NCI-H345 (cell line): ENCODE measurements at regions not wholly inside any gene's neighbourhood (a gene's known extent, or its start where the extent isn't known, plus 50 kb on each side); places are given as distances from the start of the nearest gene placed in this dataset.
"Not testable (repeated sequence)": the region's sequence is repeated elsewhere in the genome, so short reads cannot be mapped to it uniquely, and the experiment has no call there.

Experiments
- DNase-seq: peaks from one replicate; lab custom pipeline; 2025; lab: John Stamatoyannopoulos, UW

DNA sequence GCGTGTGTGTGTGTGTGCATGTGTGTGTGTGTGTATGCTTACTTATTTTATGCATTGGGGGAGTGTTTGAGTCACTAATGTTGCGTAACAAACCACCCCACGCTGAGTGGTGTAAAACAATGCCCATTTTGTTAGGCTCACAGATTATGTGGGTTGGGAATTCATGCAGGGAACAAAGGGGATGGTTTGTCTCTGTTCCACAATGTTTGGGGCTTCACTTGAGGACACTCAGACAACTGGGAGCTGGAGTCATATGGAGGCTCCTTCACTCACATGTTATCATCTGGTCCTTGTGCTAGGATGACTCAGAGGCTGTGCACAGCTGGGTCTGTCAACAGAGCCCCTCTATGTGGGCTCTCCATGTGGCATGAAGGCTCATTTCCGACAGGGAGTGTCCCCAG, 51.3 kb upstream of the LARGE1 start:
- peak; percentile 6 for DNase-seq

DNA sequence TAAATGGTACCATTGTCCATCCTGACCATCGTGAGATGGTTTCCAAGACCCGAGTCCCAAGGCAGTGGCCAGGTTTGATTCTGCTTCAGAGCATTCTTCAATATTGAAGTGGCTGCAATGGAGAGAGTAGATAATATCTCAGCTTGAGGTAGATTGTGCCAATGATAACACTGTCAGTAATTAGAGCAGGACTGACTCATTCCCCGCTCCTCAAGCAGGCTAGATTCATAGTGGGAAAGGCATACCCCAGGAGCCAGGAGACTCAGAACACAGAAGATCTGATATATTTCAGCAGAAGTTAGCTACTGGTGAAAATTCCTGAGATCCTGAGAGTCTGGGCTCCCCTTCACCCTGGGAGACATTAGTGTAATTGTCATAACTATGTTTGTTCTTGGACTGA, 55.6 kb upstream of the LARGE1 start:
- no peak for DNase-seq

DNA sequence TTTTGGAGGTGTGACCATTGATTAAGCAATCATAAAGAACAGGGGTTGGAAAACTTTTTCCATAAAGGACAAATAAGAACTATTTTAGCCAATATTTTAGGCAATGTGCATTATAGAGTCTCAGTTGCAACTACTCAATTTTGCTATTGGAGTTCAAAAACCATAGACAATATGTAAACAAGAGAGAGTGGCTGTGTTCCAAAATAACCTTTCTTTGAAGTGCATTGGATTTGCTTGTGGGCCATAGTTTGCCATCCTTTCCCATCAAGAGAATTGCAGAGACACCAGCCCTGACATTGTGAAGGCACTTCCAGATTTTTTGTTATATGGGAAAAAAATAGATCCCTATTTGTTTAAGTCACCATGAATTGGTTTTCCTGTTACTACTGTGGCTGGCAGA, 63.3 kb upstream of the LARGE1 start:
- DNase-seq, result no peak

DNA sequence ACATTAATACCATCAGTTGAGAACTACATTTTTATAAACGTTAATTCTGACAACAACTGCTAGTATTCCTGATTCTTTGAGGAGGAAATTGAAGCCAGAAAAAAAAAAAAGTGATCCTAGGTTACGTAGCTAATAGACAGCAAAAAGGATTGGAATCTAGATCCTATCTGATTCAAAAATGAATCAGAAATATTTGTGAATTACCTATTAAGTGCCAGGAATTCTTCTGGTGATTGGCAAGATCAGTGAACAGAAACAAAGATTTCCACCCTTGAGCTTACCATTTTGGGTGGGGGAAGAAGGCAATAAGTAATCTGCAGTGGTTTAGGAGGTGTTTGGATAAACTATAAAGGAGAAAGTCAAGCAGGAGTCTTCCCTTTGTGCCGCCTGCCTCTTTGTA, 63.9 kb upstream of the LARGE1 start:
- no peak for DNase-seq

DNA sequence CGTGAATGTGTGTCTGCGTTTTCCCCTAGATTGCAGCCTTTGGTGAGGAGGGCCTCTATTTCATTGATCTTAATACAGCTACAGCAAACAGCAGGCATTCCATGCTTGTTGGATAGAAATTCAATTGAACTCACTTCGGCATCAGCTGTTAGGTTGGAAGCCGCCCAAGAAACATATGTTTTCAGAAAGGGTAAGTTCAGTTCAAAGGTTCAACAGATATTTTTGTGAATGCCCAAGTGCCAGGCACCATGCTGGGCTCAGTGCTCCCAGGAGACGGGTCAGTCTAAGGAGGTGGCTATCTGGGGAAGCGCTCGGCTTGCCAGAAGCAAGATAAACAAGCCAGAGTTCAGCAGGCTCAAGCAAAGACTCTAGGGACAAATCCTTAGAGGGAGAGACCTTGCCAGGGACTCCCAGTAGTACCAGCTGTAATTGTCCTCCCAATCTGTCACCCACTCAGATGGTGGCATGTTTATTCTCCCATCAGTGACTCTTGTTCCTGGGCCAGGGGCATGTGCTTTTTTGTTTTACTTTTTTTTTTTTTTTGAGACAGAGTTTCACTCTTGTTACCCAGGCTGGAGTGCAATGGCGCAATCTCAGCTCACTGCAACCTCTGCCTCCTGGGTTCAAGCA, 64.5 kb upstream of the LARGE1 start:
- DNase-seq, result no peak

DNA sequence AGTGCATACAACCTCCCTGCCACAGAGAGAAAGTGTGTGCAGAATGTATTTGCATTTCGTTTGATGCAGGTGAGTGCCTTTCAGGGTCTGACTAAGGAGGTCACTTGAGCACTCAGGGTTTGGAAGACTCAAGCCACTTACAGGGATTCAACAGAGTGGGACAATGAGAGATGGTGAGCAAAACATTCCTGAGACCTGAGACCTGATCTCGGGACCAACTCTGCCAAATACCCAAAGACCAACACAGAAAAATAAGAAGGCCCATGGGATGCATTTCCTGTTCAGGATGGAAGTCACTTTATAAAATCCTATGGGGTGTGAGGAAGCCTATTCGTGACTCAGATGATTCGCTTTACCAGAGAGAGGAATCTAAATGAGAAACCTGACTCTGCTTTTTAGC, 65.2 kb upstream of the LARGE1 start:
- no peak for DNase-seq

DNA sequence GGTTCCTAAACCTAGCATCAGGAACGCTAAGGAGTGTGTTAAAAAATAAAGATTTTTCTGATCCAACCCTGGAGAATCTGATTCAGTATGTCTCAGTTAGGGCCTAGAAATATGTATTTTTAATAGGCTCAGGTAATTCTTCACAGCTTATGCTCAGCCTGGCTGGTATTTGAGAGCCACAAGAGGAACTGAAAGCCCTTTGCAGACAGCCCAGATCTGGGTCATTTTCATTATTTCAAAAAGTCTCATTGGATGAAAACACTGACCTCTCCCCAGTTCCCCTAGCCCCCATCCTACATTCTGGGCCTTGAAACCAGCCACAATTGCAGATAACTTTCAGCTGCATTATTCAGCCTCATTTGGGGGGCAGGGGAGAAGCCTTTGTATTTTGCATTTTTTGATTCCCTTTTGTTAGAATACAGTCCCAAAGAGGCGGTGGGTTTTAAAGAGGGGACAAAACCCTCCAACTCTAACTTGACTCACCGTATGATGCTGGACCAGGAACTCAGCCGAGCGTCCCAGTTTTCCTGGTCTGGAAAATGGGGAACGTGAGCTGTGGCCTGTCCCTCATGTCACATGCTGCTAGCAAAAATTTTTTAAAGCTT, 66.0 kb upstream of the LARGE1 start:
- DNase-seq, result no peak

DNA sequence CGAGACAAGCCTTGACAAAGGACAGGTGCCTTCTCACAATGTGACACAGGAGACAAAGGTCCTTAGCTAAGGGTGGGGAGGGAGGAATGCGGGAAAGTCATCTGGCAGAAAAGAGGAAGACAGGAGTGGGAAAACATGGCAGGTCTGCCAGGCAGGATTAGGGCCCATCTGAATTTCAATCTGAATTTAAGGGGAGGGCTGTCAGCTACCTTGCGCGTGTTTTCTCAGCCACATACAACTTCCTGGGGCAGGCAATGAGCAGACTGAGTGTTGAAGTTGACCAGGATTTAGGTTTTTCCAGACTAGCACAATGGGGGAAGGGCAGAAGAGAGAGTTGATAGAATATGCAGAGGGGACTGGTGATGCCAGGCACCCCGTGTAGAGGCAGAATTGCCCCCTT, 66.7 kb upstream of the LARGE1 start:
- no peak for DNase-seq

DNA sequence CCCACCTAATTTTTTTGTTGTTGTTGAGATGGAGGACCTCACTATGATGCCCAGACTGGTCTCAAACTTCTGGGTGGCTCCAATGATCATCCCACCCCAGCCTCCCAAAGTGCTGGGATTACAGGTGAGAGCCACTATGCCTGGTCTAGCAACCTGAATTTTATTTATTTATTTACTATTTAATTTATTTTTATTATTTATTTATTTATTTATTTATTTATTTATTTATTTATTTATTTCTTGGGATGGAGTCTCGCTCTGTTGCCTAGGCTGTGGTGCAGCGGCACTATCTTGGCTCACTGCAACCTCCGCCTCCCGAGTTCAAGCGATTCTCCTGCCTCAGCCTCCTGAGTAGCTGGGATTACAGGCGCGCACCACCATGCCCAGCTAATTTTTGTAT, 69.0 kb upstream of the LARGE1 start:
- DNase-seq, result not testable (repeated sequence)

DNA sequence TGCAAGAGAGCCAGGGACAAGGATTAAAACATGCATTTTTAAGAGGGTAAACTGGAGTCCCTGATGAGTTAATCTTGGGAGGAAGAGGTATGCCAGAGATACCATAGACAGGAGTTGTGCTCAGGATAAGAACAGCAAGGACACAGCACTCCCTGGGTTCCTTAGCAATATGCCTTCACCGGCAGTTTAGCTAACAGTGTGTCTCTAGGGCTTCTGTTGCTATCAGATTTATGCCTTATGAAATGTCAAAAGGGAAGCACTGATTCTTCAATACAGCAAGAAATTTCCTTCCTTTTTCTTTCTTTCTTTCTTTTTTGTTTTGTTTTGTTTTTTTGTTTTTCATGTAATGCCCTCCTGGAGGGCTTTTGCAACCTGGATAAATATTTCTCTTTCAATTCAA, 71.3 kb upstream of the LARGE1 start:
- no peak for DNase-seq

DNA sequence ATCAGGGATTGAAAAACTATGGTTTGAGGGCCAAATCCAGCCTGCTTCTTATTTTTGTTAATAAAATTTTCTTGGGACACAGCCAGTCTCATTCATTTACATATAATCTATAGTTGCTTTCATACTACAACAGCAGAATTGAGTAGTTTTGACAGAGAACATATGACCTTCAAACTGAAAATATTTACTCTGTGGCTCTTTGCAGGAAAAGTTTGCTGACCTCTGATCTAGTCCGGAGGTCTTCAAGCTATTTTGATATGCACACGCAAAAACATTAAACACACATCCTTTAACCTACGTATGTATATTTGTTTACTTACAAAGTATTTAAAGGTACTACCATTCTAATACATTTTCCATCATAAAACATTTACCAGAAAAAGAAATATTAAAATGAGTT, 76.5 kb upstream of the LARGE1 start:
- no peak for DNase-seq

DNA sequence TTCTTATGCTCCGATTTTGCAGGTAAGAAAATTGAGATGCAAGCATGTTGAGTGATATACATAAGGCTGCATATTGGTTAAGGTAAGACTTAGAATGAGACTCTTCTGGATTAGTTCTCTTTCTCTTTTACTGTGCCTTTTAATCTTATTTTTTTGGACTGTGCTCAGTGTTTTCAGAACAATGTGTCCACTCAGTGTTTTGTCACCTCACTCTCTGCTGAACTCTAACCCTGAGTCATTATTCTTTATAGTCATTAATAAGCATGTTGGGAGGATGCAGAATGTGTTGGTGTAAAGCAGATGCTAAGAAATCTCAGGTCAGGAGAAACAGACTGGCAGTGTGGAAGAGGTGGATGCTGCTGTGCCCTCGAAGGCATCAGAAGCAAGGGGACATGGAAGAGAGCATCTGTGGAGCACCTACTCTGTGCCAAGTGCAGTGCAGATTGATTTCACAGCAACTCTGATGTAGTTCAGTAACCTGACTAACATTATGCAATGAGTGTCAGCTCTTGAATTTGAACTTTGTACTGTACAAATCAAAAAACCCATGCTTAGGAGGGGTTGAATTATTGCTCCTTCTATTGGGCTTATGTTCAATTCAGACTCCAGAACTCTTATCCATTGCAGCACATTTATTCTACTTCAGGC, 80.7 kb upstream of the LARGE1 start:
- DNase-seq, result no peak

DNA sequence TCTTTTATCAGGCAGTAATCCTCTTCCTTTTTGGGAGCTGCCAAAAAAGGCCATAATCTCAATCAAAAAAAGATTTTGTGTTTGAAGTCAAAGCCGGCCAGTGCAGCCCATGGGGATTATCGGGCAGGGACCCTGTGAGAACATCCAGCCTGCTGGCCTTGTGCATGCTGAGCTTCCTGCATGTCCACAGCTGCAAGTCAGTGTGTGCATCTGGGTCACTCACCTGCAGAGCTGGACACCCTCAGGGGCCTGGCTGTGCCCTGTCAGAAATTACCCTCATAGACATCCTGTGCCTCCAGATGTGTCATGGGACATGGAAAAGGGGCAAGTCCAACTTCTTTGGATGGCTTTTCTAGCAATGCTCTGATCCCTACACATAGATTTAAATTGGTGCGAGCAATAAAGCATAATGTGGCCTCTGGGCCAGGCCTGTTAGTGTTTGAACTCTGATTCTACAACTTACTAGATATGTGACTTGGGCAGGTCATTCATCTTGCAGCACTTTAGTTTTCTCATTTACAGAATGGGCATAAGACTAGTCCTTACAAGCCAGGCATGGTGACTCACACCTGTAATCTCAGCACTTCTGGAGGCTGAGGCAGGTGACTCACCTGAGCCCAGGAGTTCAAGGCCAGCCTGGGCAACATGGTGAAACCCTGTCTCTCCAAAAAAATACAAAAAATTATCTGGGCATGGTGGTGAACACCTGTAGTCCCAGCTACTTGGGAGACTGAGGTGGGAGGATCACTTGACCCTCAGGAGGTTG, 81.6 kb upstream of the LARGE1 start:
- DNase-seq, result no peak

DNA sequence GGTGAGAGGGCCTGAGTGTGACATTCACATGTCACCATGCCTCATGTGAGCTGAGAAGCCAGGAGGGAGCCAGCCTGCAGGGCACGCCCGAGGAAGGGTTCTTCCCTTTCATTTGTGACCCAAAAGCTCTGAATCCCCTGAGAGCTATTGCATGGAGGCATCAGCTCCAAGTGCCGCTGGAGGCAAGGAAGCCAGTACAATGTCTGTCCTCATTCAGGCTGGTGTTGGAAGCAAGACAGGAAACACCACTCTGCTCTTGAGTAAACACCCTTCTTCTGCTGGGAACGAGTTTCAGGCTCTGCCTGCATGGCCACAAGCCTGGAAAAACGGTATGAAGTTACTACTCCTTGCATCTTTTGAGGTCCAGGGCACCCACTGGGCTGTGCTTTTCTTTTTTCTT, 83.8 kb upstream of the LARGE1 start:
- no peak for DNase-seq

DNA sequence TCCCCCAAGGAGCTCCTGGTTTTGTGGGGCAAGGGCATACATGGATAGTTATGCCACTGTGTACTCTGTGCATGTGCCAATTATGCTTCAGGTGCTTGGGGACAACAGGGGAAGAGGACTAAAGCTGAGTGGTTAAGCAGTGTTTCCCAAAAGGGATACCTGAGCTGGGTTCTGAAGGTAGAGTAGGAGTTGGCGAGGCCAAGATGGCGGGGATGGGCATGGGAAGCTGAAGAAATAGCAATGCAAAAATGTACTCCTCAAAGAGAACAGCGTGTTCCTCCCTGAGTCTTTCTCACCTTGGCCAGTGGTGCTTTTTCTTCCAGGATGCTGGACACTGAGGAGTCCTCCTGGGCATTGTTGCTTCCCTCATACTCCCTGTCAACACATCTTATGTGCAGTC, 90.0 kb upstream of the LARGE1 start:
- no peak for DNase-seq

DNA sequence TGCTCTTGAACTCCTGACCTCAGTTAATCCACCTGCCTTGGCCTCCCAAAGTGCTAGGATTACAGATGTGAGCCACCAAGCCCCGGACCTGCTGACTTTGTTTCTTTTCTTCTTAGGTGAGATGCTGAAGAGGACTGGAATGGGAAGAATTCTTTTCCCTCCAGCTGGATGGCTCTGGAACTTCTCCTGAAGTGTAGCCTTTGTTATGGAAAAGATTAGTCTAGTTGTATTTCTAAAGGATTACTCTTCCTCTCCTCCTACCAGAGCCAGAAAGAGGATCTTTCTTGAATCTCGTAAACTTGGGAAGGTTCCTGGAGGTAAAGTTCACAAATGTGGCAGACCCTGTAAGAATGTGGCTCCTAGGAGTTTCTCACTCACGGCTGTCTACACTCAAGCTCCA, 95.4 kb upstream of the LARGE1 start:
- DNase-seq, result no peak

DNA sequence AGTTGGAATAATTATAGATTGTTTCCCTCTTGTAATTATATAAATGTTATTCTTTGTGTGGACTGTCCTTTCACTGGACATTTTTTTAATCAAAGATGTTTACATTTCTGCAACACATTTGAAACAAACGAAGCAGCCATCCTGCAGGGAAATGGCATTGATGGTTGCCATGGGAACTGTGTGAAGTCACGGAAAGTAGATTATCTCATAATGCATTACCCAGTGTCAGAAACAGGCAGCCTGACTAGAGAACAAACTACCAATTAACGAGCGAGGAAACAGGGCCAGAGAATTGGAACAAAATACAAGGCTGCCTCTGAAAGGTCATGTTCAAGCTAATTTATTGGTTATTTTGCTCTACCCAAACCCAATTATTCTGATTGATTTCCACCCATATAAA, 96.9 kb upstream of the LARGE1 start:
- DNase-seq, result no peak

DNA sequence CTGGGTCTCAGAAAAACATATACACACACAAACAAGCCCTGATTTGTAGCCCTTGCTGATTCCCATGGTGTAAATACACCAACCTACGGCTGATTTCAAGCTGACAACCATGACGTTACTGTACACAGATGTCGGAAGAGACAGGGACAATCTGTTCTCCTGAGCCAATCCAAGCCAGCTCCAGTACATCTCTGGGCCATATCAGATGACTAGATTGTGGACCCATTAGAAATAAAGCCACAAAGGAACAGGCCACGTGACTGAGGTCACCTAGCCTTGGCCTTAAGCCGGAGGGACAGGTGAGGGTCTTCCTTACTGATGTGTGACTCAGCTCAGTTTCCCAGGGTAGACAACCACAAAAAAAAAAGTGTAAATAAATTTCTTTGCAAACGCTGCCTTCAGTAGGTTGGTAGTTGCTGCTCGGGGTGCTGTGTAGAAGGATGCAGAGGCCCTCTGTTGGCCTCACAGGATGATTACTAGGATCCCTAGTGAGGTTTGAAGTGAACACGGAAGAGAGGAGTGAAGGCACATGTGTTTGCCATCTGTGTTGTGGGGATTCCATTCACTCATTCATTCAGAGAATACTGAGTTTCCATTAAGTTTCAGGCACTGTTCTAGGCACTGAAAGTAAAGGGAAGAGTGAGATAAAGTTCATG, 99.0 kb upstream of the LARGE1 start:
- no peak for DNase-seq

DNA sequence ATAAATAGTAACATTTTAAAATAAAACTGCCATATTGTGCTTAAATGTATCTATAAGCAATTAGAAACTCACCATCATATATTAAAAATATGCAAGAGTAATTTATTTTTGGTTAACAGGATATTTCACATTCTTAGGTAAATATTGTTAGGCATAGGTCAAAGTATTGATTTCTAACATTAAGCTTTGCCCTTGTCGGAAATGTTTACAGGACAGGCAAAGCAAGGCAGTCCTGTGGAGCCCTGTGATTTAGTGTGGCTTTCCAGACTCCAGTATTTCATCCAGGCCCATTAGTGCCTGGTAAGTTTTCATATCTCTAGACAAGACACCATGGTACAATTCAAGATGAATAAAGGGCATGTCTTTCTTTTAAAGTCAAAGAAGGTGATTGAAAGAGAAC, 114.9 kb upstream of the LARGE1 start:
- no peak for DNase-seq

DNA sequence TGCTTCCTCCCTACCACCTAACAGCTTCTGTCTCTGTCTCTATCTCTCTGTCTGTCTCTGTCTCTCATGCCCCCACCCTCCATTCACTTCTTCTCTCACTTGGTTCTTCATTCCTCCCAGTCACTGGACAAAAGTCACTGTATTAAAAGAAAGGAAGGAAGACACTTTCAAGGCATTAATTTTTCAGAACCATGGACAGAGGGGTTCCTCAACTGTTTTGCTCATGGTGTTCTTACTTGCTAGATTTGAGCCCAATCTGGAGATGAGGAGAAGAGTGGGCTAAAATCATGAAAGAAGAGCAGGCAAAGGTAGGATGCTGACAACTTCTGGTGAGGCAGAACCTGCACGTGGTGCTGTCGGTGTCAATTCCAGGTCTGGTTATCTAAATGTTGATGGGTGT, 116.7 kb upstream of the LARGE1 start:
- DNase-seq, result no peak

DNA sequence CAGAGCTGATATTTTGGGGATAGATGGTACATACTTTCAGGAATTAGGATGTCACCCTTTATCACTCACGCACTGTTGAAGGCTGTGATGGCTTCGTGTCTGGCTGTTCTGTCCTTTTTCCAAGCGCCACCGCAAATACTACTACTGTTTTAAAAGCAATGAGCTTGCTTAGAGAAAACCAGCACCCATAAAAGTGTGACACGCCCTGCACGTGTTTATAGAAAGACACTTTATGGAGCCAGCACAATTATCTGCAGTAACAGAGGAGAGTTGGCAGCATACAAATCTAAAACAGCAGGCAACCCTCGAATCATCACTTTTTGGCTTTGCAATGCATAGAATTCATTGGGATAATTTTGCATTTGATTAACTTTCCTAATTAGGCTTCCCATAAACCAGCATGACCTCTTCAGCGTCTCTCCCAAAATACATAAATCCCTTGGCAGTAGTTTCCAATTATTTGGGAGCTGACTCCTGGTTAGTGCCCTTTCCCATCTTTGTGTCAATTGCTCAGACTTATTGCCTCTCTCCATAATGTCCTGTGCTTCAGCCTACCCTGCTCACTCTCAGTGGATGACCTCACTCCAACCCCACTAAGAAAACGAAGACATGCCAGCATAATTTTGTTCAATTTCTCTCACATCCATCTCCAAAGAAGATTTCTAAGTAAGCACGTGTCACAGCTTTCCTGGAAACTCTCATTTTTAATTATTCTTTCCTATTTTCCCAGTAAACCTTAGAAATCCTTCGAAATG, 118.7 kb upstream of the LARGE1 start:
- no peak for DNase-seq

DNA sequence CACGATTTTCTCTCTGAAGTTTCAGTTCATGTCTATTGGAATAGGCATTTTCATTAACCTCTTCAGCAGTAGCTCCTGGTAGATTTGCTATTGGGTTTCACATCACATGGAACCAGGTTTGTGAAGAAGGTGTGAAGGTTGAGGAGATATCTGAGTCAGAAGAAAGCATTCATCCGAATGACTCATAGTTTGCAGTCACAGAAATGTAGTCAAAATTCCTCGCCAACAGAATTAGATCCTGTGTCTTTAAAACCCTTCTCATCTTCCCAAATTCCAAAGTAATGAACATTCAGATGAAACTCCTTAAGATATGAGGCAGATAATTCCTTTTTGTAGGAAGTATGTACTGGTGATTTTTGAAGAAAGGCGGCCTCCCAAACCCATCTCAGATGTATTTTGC, 125.0 kb upstream of the LARGE1 start:
- no peak for DNase-seq
